NCI-H1092 treated with DMSO at 0.1 percent for 48 hours (cell line): ENCODE measurements at regions not wholly inside any gene's neighbourhood (a gene's known extent, or its start where the extent isn't known, plus 50 kb on each side); places are given as distances from the start of the nearest gene placed in this dataset.

ENCODE experiments used
- DNase-seq: peaks from one replicate; lab custom pipeline; 2025; lab: John Stamatoyannopoulos, UW

DNA sequence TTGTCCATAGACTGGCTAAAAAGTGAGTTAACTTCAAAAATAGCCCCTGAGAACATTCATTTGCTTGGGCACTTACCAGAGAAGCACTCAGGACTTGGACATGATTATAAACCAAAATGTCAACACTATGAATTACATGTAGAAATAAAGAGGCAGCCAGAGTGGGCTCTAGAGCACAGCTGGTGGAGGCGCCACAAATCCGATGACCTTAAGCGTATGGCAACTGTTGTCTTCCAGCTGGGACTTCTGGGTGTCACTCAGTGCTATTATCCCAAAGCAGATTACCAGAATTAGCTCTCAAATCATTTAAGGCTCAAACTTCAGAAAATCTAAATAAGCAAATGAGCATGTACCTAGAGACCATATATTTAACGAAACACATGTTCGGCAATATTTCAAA, 1255.5 kb upstream of the SLC10A2 start:
- no peak for DNase-seq

GRCh38 chr13:104320446-104320845, 1254.2 kb upstream of the SLC10A2 start:
- no peak for DNase-seq

DNA sequence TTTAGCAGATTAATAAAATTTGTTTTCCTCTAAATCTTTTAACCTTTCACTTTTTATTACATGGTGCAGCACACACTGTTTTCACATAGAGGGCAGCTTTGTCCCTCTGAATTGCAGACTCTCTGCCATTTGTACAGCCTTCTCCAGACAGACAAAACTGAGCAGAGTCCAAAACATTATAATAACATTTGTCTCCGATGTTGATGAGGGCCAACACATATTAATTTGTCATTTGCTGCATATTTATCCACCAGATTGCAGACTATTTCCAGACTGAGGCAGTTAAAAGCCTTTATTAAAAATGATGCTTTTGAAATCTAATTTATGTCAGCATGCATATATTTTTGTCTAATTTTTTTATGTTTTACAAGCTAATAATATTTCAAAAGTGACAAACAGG, 1251.9 kb upstream of the SLC10A2 start:
- DNase-seq, result peak; percentile 27

DNA sequence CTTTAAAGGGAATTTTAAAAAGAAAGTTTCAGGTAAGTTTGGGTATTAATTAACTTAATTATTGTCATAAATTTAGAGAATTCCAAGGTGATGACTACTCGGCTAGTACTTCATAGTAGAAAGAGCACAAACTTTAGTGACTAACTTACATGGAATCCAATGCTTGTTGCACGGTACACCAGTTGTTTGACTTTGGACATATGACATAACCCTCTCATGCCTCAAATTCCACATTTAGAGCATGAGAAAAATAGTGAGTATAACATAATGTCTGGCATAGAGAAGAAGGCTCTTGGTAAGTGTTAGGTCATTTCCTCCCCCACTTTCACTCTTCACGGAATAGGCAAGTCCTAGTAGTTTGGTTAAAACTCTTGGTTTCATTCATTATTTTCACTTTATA, 1249.4 kb upstream of the SLC10A2 start:
- DNase-seq, result no peak

GRCh38 chr13:104314926-104315535, 1248.8 kb upstream of the SLC10A2 start:
- no peak for DNase-seq

DNA sequence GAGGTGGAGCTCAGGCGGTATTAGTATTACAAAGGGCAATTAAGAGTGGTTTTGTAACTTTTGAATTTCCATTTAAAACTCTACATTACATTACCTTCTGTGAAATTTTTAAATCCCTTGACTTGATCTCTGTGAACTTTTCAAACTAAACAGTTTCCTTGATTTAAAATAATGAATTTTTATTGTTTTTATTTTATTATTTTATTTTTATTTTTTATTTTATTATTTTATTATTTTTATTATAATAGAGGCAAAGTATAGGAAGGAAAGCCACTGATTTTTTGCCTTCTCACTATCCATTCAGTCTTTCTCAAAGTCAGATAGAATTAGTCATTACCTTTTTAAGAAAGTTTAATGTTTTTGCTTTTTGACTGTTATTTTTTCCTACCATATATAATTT, 1248.1 kb upstream of the SLC10A2 start:
- DNase-seq, result no peak

- no peak for DNase-seq
Measured at GRCh38 chr13:104310861-104311260, 1244.6 kb upstream of the SLC10A2 start.

- no peak for DNase-seq
Measured at GRCh38 chr13:104309431-104309830, 1243.2 kb upstream of the SLC10A2 start.

GRCh38 chr13:104301171-104301975, 1235.2 kb upstream of the SLC10A2 start:
- DNase-seq, result peak; percentile 57

DNA sequence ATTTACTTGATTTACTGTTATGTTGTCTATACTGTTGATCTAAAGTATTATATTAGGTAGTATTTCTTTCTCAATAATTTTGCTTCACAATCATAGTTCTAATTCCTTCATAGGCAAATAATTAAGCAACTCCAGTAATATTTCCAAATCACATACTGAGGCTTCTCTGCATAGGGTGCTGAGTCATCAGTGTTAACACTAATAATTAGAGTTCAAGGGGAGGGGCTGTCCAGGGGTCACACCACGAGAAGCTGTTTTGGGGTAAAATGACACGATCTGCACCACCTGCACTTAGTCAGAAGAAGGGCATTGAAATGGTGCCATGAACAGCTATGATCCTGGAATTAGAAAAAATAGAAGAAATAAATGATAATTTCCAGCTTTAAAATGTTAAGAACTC, 1230.9 kb upstream of the SLC10A2 start:
- DNase-seq, result no peak

GRCh38 chr13:104296286-104296685, 1230.1 kb upstream of the SLC10A2 start:
- DNase-seq, result no peak

DNA sequence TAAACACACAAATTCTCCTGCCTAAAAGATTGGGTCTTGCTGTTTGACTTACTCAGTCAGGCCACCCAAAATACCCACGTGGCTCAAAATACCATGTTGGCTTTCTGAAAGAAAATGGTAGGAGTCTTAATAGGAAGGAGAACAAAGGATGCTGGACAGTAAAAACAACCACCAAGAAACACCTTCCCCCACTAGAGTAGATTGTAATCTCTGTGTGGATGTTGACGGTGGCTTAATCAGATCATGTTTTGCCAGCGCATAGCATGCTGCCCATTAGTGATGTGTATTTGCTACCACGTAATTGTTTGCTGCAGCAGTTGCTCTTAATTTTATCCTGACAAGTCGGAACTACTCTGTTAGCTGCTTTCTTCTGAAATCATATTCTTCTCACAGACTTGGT, 1229.3 kb upstream of the SLC10A2 start:
- no peak for DNase-seq

GRCh38 chr13:104289400-104289799, 1223.2 kb upstream of the SLC10A2 start:
- no peak for DNase-seq

- DNase-seq, result no peak
Measured at GRCh38 chr13:104288496-104288895, 1222.3 kb upstream of the SLC10A2 start.

- DNase-seq, result peak; percentile 72
Measured at GRCh38 chr13:104286566-104287290, 1220.5 kb upstream of the SLC10A2 start.

DNA sequence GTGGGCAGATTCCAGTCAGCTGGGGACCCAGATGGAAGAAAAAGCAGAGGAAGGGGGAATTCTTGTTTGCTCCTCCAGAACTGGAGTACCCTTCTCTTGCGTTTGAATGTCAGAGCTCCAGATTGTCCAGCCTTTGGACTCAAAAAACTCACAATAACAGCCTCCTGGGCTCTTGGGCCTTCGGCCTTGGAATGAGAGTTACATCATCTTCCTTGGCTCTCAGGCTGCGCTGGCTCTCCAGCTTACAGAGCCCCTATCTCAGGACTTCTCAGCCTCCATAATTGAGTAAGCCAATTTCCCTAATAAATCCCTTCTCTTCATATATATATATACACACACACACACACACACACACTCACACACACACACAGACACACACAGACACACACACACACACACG, 1215.7 kb upstream of the SLC10A2 start:
- no peak for DNase-seq

DNA sequence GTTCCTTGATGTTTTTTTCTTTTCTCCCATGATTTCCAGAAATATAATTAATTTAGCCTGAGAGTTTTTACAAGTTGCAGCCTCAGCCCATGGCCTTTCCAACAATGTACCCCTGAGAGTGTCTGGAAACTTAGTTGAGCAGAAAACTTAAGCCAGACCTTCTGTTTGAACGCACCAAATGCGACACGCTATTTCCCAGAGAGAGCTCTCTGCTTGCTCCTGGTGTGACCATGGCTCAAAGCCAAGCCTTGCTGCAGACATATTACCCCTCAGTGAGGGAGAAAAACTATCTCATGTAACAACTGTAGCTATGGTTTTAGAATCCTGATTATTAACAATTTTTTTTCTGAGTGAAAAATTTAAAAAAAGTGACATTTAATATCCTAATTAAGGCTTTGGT, 1204.5 kb upstream of the SLC10A2 start:
- DNase-seq, result no peak

DNA sequence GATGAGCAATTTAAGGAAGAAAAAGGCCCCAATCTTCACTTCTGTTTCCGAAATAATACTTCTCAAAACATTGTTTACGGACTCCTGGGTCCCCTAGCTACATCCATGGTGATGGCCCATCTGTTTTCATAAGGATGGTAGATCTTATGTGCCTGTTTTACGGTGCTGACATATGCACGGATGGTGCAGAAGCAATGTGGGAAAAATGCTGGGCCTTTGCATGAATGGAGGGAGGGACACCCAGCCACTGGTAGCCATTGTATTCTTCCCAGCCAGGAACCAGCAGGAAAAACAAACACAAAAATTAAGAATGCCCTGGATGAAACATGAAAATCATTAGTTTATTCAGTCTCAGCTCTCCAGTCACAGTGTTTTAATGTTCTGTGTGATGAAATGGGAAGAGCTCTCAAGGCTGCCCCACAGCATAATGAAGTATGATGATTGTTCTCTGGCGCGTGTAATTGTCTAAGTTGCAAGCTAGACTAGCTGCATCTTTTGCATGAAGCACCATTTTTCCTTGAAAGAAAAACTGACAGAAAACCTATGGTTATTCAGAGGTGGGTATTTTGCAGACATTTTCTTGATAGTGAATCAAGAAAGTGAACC, 1201.1 kb upstream of the SLC10A2 start:
- no peak for DNase-seq

GRCh38 chr13:104256701-104257100, 1190.5 kb upstream of the SLC10A2 start:
- peak; percentile 19 for DNase-seq

DNA sequence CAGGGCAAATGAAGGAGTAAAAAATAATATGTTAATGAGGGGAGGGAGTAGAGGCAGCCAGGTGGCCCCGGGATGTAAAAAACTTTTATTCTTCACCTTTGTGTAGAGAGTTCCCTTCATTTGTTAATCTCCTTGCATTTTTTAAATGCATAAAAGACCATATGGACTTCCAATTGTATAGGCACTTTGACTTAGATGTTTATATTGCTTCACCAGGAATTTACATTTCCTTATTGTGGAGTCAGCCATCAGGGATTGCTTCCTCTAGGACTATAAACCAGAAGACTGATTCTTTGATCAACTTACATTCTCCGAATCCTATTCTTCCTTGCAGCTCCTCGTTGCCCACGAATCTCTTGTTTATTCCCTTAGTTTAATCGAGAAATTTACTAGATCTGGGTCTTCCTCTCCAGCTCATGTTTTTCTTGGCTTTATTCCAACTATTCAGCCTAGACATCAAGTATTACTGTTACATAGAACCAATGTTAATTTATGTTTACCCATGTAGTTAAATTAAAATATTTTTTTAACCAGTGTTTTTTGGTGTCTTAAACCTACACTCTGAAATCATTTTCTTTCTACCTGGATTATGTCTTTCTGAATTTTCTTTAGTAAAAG, 1187.0 kb upstream of the SLC10A2 start:
- DNase-seq, result no peak

DNA sequence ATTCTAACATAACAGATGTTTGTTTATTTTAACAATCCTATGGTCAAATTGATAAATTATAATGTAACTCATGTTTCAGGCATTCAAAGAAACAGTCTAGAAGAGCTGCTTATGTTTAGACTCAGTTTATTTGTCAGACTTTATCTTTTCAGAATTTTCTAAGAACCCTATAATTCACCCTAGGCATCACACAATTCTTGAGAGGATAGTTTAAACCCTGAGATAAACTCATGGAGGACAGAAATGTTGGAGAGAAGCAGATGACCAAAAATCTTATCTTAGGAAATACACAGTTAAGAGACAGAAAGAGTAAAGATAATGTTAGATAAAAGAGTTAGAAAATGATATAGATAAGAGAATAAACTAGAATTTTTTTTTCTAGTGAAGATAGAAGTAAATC, 1185.7 kb upstream of the SLC10A2 start:
- DNase-seq, result no peak

- DNase-seq, result no peak
Measured at GRCh38 chr13:104246955-104247354, 1180.7 kb upstream of the SLC10A2 start.
